Stomach (tissue), 8 donors: ENCODE measurements at regions not wholly inside any gene's neighbourhood (a gene's known extent, or its start where the extent isn't known, plus 50 kb on each side); places are given as distances from the start of the nearest gene placed in this dataset.

Experiments used
- DNase-seq, 2 donors: peaks; one replicate each; pipeline versions ENCODE4 v3.0.0 to v3.0.0-alpha.2; 2013 to 2019
- H3K27ac ChIP-seq, 5 donors: fragments of 200-600 bp in 4 of 5; sonication (generic) in 4 of 5; one replicate each; pipeline ENCODE4 v1.5.1; 2013 to 2019; ENCODE audit warnings: mild to moderate bottlenecking in 1 of 5, moderate library complexity in 1 of 5
- H3K27me3 ChIP-seq, 3 donors: fragments of 200-600 bp; sonication (generic); one replicate each; pipeline ENCODE4 v1.5.1; 2017 to 2019; ENCODE audit warnings: mixed run types in 1 of 3
- H3K36me3 ChIP-seq, 4 donors: fragments of 200-600 bp; sonication (generic); 1 replicate in 3 of 4; 2 replicates in 1 of 4; pipeline ENCODE4 v1.5.1; 2016 to 2019
- H3K4me1 ChIP-seq, 4 donors: fragments of 200-600 bp; sonication (generic); one replicate each; pipeline ENCODE4 v1.5.1; 2016 to 2019
- H3K4me3 ChIP-seq, 4 donors: fragments of 200-600 bp; sonication (generic) in 3 of 4; one replicate each; pipeline ENCODE4 v1.5.1; 2016 to 2019; ENCODE audit warnings: mild to moderate bottlenecking in 1 of 4
- H3K9me3 ChIP-seq, 4 donors: fragments of 200-600 bp; sonication (generic); one replicate each; pipeline ENCODE4 v1.5.1; 2016 to 2019
- CTCF ChIP-seq, 7 experiments: fragments of 450-650 bp in 4 of 7; fragments of 200-600 bp in 3 of 7; sonication (generic) in 3 of 7; IDR thresholded peaks; one replicate each; pipeline ENCODE4 v1.5.1; 2016 to 2019; ENCODE audit warnings: antibody characterized with exemption in 7 of 7, control low read depth in 2 of 7, mild to moderate bottlenecking in 1 of 7
- EP300 ChIP-seq: sonication (generic); formaldehyde crosslinking; IDR thresholded peaks from one replicate; pipeline ENCODE4 v1.6.1; 2017; ENCODE audit warnings: antibody characterized with exemption
- POLR2A ChIP-seq, 4 donors: fragments of 450-650 bp; IDR thresholded peaks; one replicate each; pipeline ENCODE4 v1.6.1; 2016; ENCODE audit warnings: antibody characterized with exemption in 4 of 4, control low read depth in 2 of 4, mild to moderate bottlenecking in 1 of 4, moderate library complexity in 1 of 4
- POLR2AphosphoS5 ChIP-seq, 3 donors: sonication (generic); formaldehyde crosslinking; IDR thresholded peaks; one replicate each; pipeline ENCODE4 v1.6.1; 2016; ENCODE audit warnings: antibody characterized with exemption in 3 of 3
- WGBS, 5 donors: extraction: QIAGEN DNeasy Blood & Tissue Kit in 3 of 5; methylation state at CpG; one replicate each; pipeline versions ENCODE4 v1.1.5 to v1.1.7; 2013 to 2018; 5-methylcytosine and 5-hydroxymethylcytosine counted together
- intact Hi-C: fragments of 100-400 bp; cut with DNase I; formaldehyde crosslinking; loops from one replicate; pipeline ENCODE4 v1.15.1; 2023; ENCODE audit warnings: low total_unique reads
- donor health status: healthy with polysubstance abuse.
- donor health status: Bipolar disorder and iron deficiency.
- donor health status: healthy.

- no peak overlapping the region for H3K27ac ChIP-seq
- TF ChIP-seq POLR2A (IDR thresholded peaks at IDR 0.05): no peak
- no peak for TF ChIP-seq EP300
- TF ChIP-seq CTCF (IDR thresholded peaks at IDR 0.05): no peak
- no peak for TF ChIP-seq POLR2AphosphoS5 (IDR thresholded peaks at IDR 0.05)
- WGBS, 5 donors: 65 to 79% (median 74%) methylated on average over 16 of the region's 16 CpGs
- no peak for DNase-seq
- H3K36me3 ChIP-seq: no peaks in the 10 kb centered on the region
- no peaks in the 10 kb centered on the region for H3K9me3 ChIP-seq
- H3K4me3 ChIP-seq: no peak overlapping the region
- H3K27me3 ChIP-seq: peaks cover 0 to 79% (median 9%) of the 10 kb centered on the region in 3 donors
- no peaks in the 10 kb centered on the region for H3K4me1 ChIP-seq
- intact Hi-C loops: no loop called here
These were observed 215.5 kb upstream of the RPL38 start for GRCh38 chr17:73987845-73988509.

- intact Hi-C loops: no loop called here
- Histone ChIP-seq H3K9me3 (no peaks in the 10 kb centered on the region), H3K4me3 (no peak overlapping the region), H3K27me3 (peaks cover 0 to 70% (median 9%) of the 10 kb centered on the region in 3 donors), H3K4me1 (no peaks in the 10 kb centered on the region), H3K27ac (no peak overlapping the region), H3K36me3 (no peaks in the 10 kb centered on the region)
- TF ChIP-seq POLR2AphosphoS5 (IDR thresholded peaks at IDR 0.05): no peak
- no peak for TF ChIP-seq POLR2A (IDR thresholded peaks at IDR 0.05)
- TF ChIP-seq CTCF (IDR thresholded peaks at IDR 0.05): no peak
- no peak for DNase-seq
- 58 to 65% (median 62%) methylated on average over 13 to 14 of the region's 14 CpGs for WGBS, 5 donors
These were observed 213.8 kb upstream of the RPL38 start for GRCh38 chr17:73989671-73990070.

GRCh38 chr17:73990290-73990689 is 213.2 kb upstream of the RPL38 start:
- no peak overlapping the region for H3K4me3 ChIP-seq
- TF ChIP-seq POLR2A (IDR thresholded peaks at IDR 0.05) (no peak), CTCF (IDR thresholded peaks at IDR 0.05) (no peak), EP300 (no peak), POLR2AphosphoS5 (IDR thresholded peaks at IDR 0.05) (no peak)
- no peak for DNase-seq
- peaks cover 0 to 64% (median 8%) of the 10 kb centered on the region in 3 donors for H3K27me3 ChIP-seq
- no peak overlapping the region for H3K27ac ChIP-seq
- intact Hi-C loops: no loop called here
- no peaks in the 10 kb centered on the region for H3K4me1 ChIP-seq
- H3K36me3 ChIP-seq: no peaks in the 10 kb centered on the region
- H3K9me3 ChIP-seq: no peaks in the 10 kb centered on the region
- WGBS, 5 donors: 53 to 87% (median 77%) methylated on average over 7 of the region's 7 CpGs

- no peaks in the 10 kb centered on the region for H3K4me1 ChIP-seq
- no peaks in the 10 kb centered on the region for H3K36me3 ChIP-seq
- H3K27me3 ChIP-seq: peaks cover 0 to 65% (median 4%) of the 10 kb centered on the region in 3 donors
- H3K27ac ChIP-seq: no peak overlapping the region
- no peak for TF ChIP-seq CTCF (IDR thresholded peaks at IDR 0.05)
- TF ChIP-seq POLR2AphosphoS5 (IDR thresholded peaks at IDR 0.05): no peak
- no peak for TF ChIP-seq EP300
- TF ChIP-seq POLR2A (IDR thresholded peaks at IDR 0.05): no peak
- intact Hi-C loops: no loop called here
- no peak overlapping the region for H3K4me3 ChIP-seq
- H3K9me3 ChIP-seq: no peaks in the 10 kb centered on the region
- WGBS, 5 donors: 39 to 63% (median 58%) methylated on average over 3 to 5 of the region's 5 CpGs
- no peak for DNase-seq
These were observed 212.2 kb upstream of the RPL38 start for GRCh38 chr17:73991260-73991659.
